Neural cell (in vitro differentiated cells): ENCODE measurements at regions not wholly inside any gene's neighbourhood (a gene's known extent, or its start where the extent isn't known, plus 50 kb on each side); places are given as distances from the start of the nearest gene placed in this dataset.

Experiments
- H2AFZ ChIP-seq: fragments of 200-600, 300-800 bp; sonication (generic), shearing (Covaris generic); 2 replicates; pipeline ENCODE4 v1.6.0; 2014; ENCODE audit warnings: low read depth, mild to moderate bottlenecking, antibody characterized with exemption, low read length, moderate library complexity
- H3F3A ChIP-seq: fragments of 200-600 bp; shearing (Covaris generic); 2 replicates; pipeline ENCODE4 v1.6.1; 2016; ENCODE audit warnings: mild to moderate bottlenecking, moderate library complexity, mixed read lengths, antibody characterized with exemption, low read length; ENCODE audit not compliant: insufficient read depth, poor library complexity, severe bottlenecking
- H3K27ac ChIP-seq: fragments of 200-600, 300-800 bp; sonication (generic), shearing (Covaris generic); 2 replicates; pipeline ENCODE4 v1.5.1; 2014; ENCODE audit warnings: mild to moderate bottlenecking, low read length, moderate library complexity
- H3K27me3 ChIP-seq: fragments of 300-800, 200-600 bp; sonication (generic), shearing (Covaris generic); 2 replicates; pipeline ENCODE4 v1.6.0; 2014; ENCODE audit warnings: mild to moderate bottlenecking, low read depth, low read length, moderate library complexity; ENCODE audit not compliant: insufficient read depth
- H3K36me3 ChIP-seq: fragments of 300-800, 200-600 bp; sonication (generic), shearing (Covaris generic); 2 replicates; pipeline ENCODE4 v1.5.1; 2014; ENCODE audit warnings: mild to moderate bottlenecking, antibody characterized with exemption, low read length, moderate library complexity; ENCODE audit not compliant: insufficient read depth
- H3K4me2 ChIP-seq: fragments of 300-800, 200-600 bp; sonication (generic), shearing (Covaris generic); 2 replicates; pipeline ENCODE4 v1.6.0; 2014; ENCODE audit warnings: mild to moderate bottlenecking, low read length
- H3K4me3 ChIP-seq: fragments of 300-800, 200-600 bp; sonication (generic), shearing (Covaris generic); 2 replicates; pipeline ENCODE4 v1.5.1; 2014; ENCODE audit warnings: mild to moderate bottlenecking, low read length, moderate library complexity
- H3K79me2 ChIP-seq: fragments of 200-600 bp; shearing (Covaris generic); replicated peaks from 2 replicates; pipeline ENCODE4 v1.6.0; 2014; ENCODE audit warnings: mild to moderate bottlenecking, low read length, moderate library complexity; ENCODE audit not compliant: insufficient read depth
- H3K9ac ChIP-seq: fragments of 300-800, 200-600 bp; sonication (generic), shearing (Covaris generic); 2 replicates; pipeline ENCODE4 v1.6.1; 2016; ENCODE audit warnings: mild to moderate bottlenecking, low read length, mixed read lengths
- H3K9me2 ChIP-seq: fragments of 200-600 bp; shearing (Covaris generic); 2 replicates; pipeline ENCODE4 v1.6.1; 2016; ENCODE audit warnings: mild to moderate bottlenecking, low read length, mixed read lengths; ENCODE audit not compliant: insufficient read depth
- H3K9me3 ChIP-seq: fragments of 200-600, 300-800 bp; sonication (generic), shearing (Covaris generic); 2 replicates; pipeline ENCODE4 v1.6.1; 2016; ENCODE audit warnings: mild to moderate bottlenecking, mixed run types, low read length, moderate library complexity, mixed read lengths
- H4K20me1 ChIP-seq: fragments of 200-600 bp; shearing (Covaris generic); 2 replicates; pipeline ENCODE4 v1.6.1; 2016; ENCODE audit warnings: mild to moderate bottlenecking, mixed run types; ENCODE audit not compliant: insufficient read depth
- CTCF ChIP-seq: fragments of 450-650 bp; IDR thresholded peaks from 2 replicates; pipeline ENCODE4 v1.5.1; 2014; ENCODE audit warnings: antibody characterized with exemption, mild to moderate bottlenecking, moderate library complexity; ENCODE audit not compliant: poor library complexity, severe bottlenecking
- EP300 ChIP-seq: fragments of 450-650 bp; conservative IDR thresholded peaks from 2 replicates; pipeline ENCODE4 v1.6.1; 2014; ENCODE audit warnings: antibody characterized with exemption, mild to moderate bottlenecking, moderate library complexity; ENCODE audit not compliant: poor library complexity, severe bottlenecking
- EZH2 ChIP-seq: fragments of 200-600, 300-800 bp; shearing (Covaris generic), sonication (generic); IDR thresholded peaks from 2 replicates; pipeline ENCODE4 v1.6.1; 2014; ENCODE audit warnings: antibody characterized with exemption, low read length, borderline replicate concordance, mild to moderate bottlenecking; ENCODE audit not compliant: insufficient read depth, poor library complexity, severe bottlenecking
- MXI1 ChIP-seq: fragments of 450-650 bp; conservative IDR thresholded peaks from 2 replicates; pipeline ENCODE4 v1.6.1; 2014; ENCODE audit warnings: antibody characterized with exemption, mild to moderate bottlenecking; ENCODE audit not compliant: poor library complexity, severe bottlenecking
- POLR2AphosphoS5 ChIP-seq: IDR thresholded peaks from 2 replicates; pipeline ENCODE4 v1.6.1; 2012
- RAD21 ChIP-seq: fragments of 450-650 bp; conservative IDR thresholded peaks from 2 replicates; pipeline ENCODE4 v1.6.1; 2014; ENCODE audit warnings: antibody characterized with exemption, mild to moderate bottlenecking, moderate library complexity
- REST ChIP-seq: IDR thresholded peaks from 2 replicates; pipeline ENCODE4 v1.6.1; 2012; ENCODE audit warnings: borderline replicate concordance
- SMC3 ChIP-seq: fragments of 450-650 bp; conservative IDR thresholded peaks from 2 replicates; pipeline ENCODE4 v1.6.1; 2014; ENCODE audit warnings: antibody characterized with exemption, mild to moderate bottlenecking, moderate library complexity; ENCODE audit not compliant: poor library complexity
- TAF1 ChIP-seq: IDR thresholded peaks from 2 replicates; pipeline ENCODE4 v1.6.1; 2012; ENCODE audit warnings: low read depth

- no peak for TF ChIP-seq REST
- TF ChIP-seq MXI1 = no peak
- TF ChIP-seq POLR2AphosphoS5 = no peak
- TF ChIP-seq CTCF = no peak
- no peaks in the 10 kb centered on the region for H3K79me2 ChIP-seq
- H3F3A ChIP-seq = no peaks in the 10 kb centered on the region
- H3K4me3 ChIP-seq = no peak overlapping the region
- no peaks in the 10 kb centered on the region for H3K9me3 ChIP-seq
- no peak overlapping the region for H3K4me2 ChIP-seq
- no peaks in the 10 kb centered on the region for H3K9me2 ChIP-seq
- no peaks in the 10 kb centered on the region for H4K20me1 ChIP-seq
- no peak overlapping the region for H3K27ac ChIP-seq
- H2AFZ ChIP-seq = no peak overlapping the region
- H3K27me3 ChIP-seq = no peaks in the 10 kb centered on the region
- H3K36me3 ChIP-seq = no peaks in the 10 kb centered on the region
- no peak overlapping the region for H3K9ac ChIP-seq
Measured at GRCh38 chr4:66062921-66063320, 392.6 kb upstream of the EPHA5 start.

GRCh38 chr4:66062044-66062443 lies 391.8 kb upstream of the EPHA5 start:
- Histone ChIP-seq H3K9me3 (no peaks in the 10 kb centered on the region), H3K9ac (no peak overlapping the region), H3K9me2 (no peaks in the 10 kb centered on the region), H3F3A (no peaks in the 10 kb centered on the region), H3K27ac (no peak overlapping the region), H3K79me2 (no peaks in the 10 kb centered on the region), H3K27me3 (no peaks in the 10 kb centered on the region), H3K4me2 (no peak overlapping the region), H3K4me3 (no peak overlapping the region), H3K36me3 (no peaks in the 10 kb centered on the region), H4K20me1 (no peaks in the 10 kb centered on the region), H2AFZ (no peak overlapping the region)
- TF ChIP-seq TAF1 (no peak), REST (no peak), RAD21 (no peak), POLR2AphosphoS5 (no peak), CTCF (no peak), EP300 (no peak), SMC3 (no peak), EZH2 (no peak), MXI1 (no peak)
